ENCODE measurements at regions not wholly inside any gene's neighbourhood (a gene's known extent, or its start where the extent isn't known, plus 50 kb on each side); places are given as distances from the start of the nearest gene placed in this dataset.

DNA sequence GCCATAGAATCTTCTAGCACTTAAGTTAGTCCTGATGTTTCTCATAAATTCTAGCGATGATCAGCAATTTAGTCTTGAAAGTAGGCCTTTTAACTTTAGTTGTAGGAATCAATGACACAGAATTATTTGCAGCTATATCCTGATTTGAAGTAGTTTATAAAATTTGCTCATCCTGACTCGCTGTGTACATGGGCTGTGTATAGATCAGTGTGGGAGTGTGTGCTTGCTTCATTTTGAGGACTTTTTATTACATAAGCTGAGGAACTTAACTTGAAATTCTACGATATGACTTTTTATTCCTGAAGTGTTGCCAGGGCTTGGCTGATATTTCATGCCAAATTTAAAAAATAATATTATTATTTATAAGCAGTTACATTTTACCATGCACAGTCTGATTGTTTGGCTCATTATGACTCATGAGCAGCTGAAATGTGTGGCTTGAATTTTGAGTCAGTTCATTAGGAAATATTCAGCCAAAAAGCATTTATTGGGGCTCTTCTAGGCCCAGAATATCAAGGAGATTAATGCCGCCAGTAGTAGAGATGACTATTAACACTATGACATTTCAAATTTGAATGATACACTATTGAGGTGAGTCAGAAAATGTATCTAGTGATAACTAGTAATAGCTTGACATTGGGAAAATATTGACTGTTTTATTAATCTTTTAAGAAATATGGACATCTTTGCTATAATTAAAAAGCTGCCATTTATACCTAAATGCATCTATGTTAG lies 128.9 kb upstream of the LIMCH1 start:
- no peak for TF ChIP-seq ZNF565 (CRISPR knock-in tag; conservative IDR thresholded peaks at IDR 0.05; ENCODE audit: low read depth)
- TF ChIP-seq BACH2 (CRISPR knock-in tag; IDR thresholded peaks at IDR 0.05; ENCODE audit: borderline replicate concordance), result no peak
- TF ChIP-seq ZC3H10 (CRISPR knock-in tag; IDR thresholded peaks at IDR 0.05), result no peak
- TF ChIP-seq, protein P1, sequence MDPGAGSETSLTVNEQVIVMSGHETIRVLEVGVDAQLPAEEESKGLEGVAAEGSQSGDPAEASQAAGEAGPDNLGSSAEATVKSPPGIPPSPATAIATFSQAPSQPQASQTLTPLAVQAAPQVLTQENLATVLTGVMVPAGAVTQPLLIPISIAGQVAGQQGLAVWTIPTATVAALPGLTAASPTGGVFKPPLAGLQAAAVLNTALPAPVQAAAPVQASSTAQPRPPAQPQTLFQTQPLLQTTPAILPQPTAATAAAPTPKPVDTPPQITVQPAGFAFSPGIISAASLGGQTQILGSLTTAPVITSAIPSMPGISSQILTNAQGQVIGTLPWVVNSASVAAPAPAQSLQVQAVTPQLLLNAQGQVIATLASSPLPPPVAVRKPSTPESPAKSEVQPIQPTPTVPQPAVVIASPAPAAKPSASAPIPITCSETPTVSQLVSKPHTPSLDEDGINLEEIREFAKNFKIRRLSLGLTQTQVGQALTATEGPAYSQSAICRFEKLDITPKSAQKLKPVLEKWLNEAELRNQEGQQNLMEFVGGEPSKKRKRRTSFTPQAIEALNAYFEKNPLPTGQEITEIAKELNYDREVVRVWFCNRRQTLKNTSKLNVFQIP (CRISPR knock-in tag; IDR thresholded peaks at IDR 0.05; ENCODE audit: borderline replicate concordance, low read depth), result no peak
- TF ChIP-seq ZNF8 (CRISPR knock-in tag; IDR thresholded peaks at IDR 0.05), result no peak
- TF ChIP-seq ZFP30 (CRISPR knock-in tag; IDR thresholded peaks at IDR 0.05), result no peak
- TF ChIP-seq TCF4 (CRISPR knock-in tag; IDR thresholded peaks at IDR 0.05; ENCODE audit: borderline replicate concordance), result no peak
- TF ChIP-seq SNAI2 (CRISPR knock-in tag; IDR thresholded peaks at IDR 0.05), result no peak
- no peak for TF ChIP-seq ZFP3 (CRISPR knock-in tag; IDR thresholded peaks at IDR 0.05)
- TF ChIP-seq OSR1 (CRISPR knock-in tag; IDR thresholded peaks at IDR 0.05), result no peak
- TF ChIP-seq PPARA (CRISPR knock-in tag; IDR thresholded peaks at IDR 0.05; ENCODE audit: borderline replicate concordance), result no peak
- no peak for TF ChIP-seq ZNF70 (CRISPR knock-in tag; IDR thresholded peaks at IDR 0.05)
- TF ChIP-seq, protein P2, sequence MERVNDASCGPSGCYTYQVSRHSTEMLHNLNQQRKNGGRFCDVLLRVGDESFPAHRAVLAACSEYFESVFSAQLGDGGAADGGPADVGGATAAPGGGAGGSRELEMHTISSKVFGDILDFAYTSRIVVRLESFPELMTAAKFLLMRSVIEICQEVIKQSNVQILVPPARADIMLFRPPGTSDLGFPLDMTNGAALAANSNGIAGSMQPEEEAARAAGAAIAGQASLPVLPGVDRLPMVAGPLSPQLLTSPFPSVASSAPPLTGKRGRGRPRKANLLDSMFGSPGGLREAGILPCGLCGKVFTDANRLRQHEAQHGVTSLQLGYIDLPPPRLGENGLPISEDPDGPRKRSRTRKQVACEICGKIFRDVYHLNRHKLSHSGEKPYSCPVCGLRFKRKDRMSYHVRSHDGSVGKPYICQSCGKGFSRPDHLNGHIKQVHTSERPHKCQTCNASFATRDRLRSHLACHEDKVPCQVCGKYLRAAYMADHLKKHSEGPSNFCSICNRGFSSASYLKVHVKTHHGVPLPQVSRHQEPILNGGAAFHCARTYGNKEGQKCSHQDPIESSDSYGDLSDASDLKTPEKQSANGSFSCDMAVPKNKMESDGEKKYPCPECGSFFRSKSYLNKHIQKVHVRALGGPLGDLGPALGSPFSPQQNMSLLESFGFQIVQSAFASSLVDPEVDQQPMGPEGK (CRISPR knock-in tag; IDR thresholded peaks at IDR 0.05; ENCODE audit: borderline replicate concordance), result no peak
- TF ChIP-seq, protein P3, sequence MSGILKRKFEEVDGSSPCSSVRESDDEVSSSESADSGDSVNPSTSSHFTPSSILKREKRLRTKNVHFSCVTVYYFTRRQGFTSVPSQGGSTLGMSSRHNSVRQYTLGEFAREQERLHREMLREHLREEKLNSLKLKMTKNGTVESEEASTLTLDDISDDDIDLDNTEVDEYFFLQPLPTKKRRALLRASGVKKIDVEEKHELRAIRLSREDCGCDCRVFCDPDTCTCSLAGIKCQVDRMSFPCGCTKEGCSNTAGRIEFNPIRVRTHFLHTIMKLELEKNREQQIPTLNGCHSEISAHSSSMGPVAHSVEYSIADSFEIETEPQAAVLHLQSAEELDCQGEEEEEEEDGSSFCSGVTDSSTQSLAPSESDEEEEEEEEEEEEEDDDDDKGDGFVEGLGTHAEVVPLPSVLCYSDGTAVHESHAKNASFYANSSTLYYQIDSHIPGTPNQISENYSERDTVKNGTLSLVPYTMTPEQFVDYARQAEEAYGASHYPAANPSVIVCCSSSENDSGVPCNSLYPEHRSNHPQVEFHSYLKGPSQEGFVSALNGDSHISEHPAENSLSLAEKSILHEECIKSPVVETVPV (CRISPR knock-in tag; IDR thresholded peaks at IDR 0.05), result no peak
- TF ChIP-seq CSDC2 (CRISPR knock-in tag; IDR thresholded peaks at IDR 0.05), result no peak
- no peak for TF ChIP-seq ARNTL (CRISPR knock-in tag; IDR thresholded peaks at IDR 0.05; ENCODE audit: borderline replicate concordance, low read depth)
- no peak for TF ChIP-seq RARB (CRISPR knock-in tag; IDR thresholded peaks at IDR 0.05)
- no peak for TF ChIP-seq GLIS3 (CRISPR knock-in tag; IDR thresholded peaks at IDR 0.05)
- no peak for TF ChIP-seq ISL1 (CRISPR knock-in tag; IDR thresholded peaks at IDR 0.05)
- no peak for ATAC-seq

DNA sequence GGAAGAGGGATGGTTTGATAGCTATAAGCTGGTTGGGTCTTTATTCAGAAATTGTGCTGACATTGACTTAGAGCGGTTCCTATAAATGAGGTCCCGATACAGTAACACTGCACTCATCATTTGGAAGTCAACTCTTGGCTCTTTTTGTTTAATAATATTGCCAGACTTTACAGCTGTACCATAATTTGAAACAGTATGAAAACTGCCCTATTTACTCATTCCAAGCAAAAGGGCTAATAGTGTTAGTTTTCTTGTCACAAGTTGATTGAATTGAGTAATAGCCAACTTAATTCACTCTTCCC lies 128.4 kb upstream of the LIMCH1 start:
- no peak for ATAC-seq
- TF ChIP-seq ISL1 (CRISPR knock-in tag; IDR thresholded peaks at IDR 0.05) (no peak), ARNTL (CRISPR knock-in tag; IDR thresholded peaks at IDR 0.05; ENCODE audit: borderline replicate concordance, low read depth) (no peak), BACH2 (CRISPR knock-in tag; IDR thresholded peaks at IDR 0.05; ENCODE audit: borderline replicate concordance) (no peak), PPARA (CRISPR knock-in tag; IDR thresholded peaks at IDR 0.05; ENCODE audit: borderline replicate concordance) (no peak), ZNF565 (CRISPR knock-in tag; conservative IDR thresholded peaks at IDR 0.05; ENCODE audit: low read depth) (no peak), ZFP3 (CRISPR knock-in tag; IDR thresholded peaks at IDR 0.05) (no peak), ZC3H10 (CRISPR knock-in tag; IDR thresholded peaks at IDR 0.05) (no peak)
- TF ChIP-seq, protein P3 (CRISPR knock-in tag; IDR thresholded peaks at IDR 0.05), result no peak

DNA sequence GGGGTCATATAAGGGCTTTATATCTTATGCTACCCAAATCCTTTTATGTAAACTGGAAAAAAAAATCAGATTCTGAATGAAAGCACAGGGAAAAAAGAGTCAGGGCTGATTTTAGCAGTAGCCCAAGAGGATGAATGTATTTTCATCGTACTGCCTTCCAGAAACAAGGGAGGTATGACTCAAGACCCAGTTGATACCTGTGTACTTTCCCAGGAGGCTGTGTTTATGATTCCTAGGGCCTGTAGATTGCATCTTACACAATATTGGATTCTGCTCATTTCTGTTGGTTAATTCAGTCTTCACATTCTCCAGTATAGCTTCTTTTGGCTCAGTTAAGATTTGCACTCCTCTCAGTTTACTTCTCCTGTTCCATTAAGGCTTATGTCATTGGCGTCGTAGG lies 127.9 kb upstream of the LIMCH1 start:
- no peak for ATAC-seq
- TF ChIP-seq PPARA (CRISPR knock-in tag; IDR thresholded peaks at IDR 0.05; ENCODE audit: borderline replicate concordance), result no peak
- TF ChIP-seq ZC3H10 (CRISPR knock-in tag; IDR thresholded peaks at IDR 0.05), result no peak
- TF ChIP-seq, protein P4, sequence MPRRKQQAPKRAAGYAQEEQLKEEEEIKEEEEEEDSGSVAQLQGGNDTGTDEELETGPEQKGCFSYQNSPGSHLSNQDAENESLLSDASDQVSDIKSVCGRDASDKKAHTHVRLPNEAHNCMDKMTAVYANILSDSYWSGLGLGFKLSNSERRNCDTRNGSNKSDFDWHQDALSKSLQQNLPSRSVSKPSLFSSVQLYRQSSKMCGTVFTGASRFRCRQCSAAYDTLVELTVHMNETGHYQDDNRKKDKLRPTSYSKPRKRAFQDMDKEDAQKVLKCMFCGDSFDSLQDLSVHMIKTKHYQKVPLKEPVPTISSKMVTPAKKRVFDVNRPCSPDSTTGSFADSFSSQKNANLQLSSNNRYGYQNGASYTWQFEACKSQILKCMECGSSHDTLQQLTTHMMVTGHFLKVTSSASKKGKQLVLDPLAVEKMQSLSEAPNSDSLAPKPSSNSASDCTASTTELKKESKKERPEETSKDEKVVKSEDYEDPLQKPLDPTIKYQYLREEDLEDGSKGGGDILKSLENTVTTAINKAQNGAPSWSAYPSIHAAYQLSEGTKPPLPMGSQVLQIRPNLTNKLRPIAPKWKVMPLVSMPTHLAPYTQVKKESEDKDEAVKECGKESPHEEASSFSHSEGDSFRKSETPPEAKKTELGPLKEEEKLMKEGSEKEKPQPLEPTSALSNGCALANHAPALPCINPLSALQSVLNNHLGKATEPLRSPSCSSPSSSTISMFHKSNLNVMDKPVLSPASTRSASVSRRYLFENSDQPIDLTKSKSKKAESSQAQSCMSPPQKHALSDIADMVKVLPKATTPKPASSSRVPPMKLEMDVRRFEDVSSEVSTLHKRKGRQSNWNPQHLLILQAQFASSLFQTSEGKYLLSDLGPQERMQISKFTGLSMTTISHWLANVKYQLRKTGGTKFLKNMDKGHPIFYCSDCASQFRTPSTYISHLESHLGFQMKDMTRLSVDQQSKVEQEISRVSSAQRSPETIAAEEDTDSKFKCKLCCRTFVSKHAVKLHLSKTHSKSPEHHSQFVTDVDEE (CRISPR knock-in tag; IDR thresholded peaks at IDR 0.05), result no peak
- no peak for TF ChIP-seq SNAI2 (CRISPR knock-in tag; IDR thresholded peaks at IDR 0.05)
- TF ChIP-seq, protein P2 (CRISPR knock-in tag; IDR thresholded peaks at IDR 0.05; ENCODE audit: borderline replicate concordance), result no peak
- no peak for TF ChIP-seq TCF4 (CRISPR knock-in tag; IDR thresholded peaks at IDR 0.05; ENCODE audit: borderline replicate concordance)
- TF ChIP-seq ARNTL (CRISPR knock-in tag; IDR thresholded peaks at IDR 0.05; ENCODE audit: borderline replicate concordance, low read depth), result no peak
- TF ChIP-seq, protein P5, sequence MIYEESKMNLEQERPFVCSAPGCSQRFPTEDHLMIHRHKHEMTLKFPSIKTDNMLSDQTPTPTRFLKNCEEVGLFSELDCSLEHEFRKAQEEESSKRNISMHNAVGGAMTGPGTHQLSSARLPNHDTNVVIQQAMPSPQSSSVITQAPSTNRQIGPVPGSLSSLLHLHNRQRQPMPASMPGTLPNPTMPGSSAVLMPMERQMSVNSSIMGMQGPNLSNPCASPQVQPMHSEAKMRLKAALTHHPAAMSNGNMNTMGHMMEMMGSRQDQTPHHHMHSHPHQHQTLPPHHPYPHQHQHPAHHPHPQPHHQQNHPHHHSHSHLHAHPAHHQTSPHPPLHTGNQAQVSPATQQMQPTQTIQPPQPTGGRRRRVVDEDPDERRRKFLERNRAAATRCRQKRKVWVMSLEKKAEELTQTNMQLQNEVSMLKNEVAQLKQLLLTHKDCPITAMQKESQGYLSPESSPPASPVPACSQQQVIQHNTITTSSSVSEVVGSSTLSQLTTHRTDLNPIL (CRISPR knock-in tag; IDR thresholded peaks at IDR 0.05; ENCODE audit: low read depth), result no peak
- no peak for TF ChIP-seq ZFP30 (CRISPR knock-in tag; IDR thresholded peaks at IDR 0.05)
- no peak for TF ChIP-seq RARB (CRISPR knock-in tag; IDR thresholded peaks at IDR 0.05)
- TF ChIP-seq GLIS3 (CRISPR knock-in tag; IDR thresholded peaks at IDR 0.05), result no peak
- TF ChIP-seq TOX (CRISPR knock-in tag; IDR thresholded peaks at IDR 0.05; ENCODE audit: borderline replicate concordance), result no peak
- TF ChIP-seq ZNF565 (CRISPR knock-in tag; conservative IDR thresholded peaks at IDR 0.05; ENCODE audit: low read depth), result no peak
